Stimulated activated CD8-positive, alpha-beta memory T cell treated with anti-CD3 and anti-CD28 coated beads, Interleukin-7, amount 100 ng/mL, for 1 hour (primary cell): ENCODE measurements at regions not wholly inside any gene's neighbourhood (a gene's known extent, or its start where the extent isn't known, plus 50 kb on each side); places are given as distances from the start of the nearest gene placed in this dataset.
"Not testable (repeated sequence)": the region's sequence is repeated elsewhere in the genome, so short reads cannot be mapped to it uniquely, and the experiment has no call there.

ENCODE experiments used
- DNase-seq, 2 donors: peaks; one replicate each; pipeline ENCODE4 v3.0.0-alpha.2; 2020; ENCODE audit warnings: low read depth in 2 of 2

- no peak for DNase-seq
Measured at GRCh38 chr12:126434412-126434985, 1369.3 kb downstream of the AACS start.

- DNase-seq, result no peak
Measured at GRCh38 chr12:126436041-126436440, 1370.8 kb downstream of the AACS start.

GRCh38 chr12:126437934-126438333, 1372.7 kb downstream of the AACS start:
- no peak for DNase-seq

GRCh38 chr12:126443977-126444376, 1378.7 kb downstream of the AACS start:
- no peak for DNase-seq

GRCh38 chr12:126447346-126447745, 1382.1 kb downstream of the AACS start:
- DNase-seq, result no peak

GRCh38 chr12:126451809-126452208, 1386.6 kb downstream of the AACS start:
- DNase-seq, result no peak

- not testable (repeated sequence) for DNase-seq
Measured at GRCh38 chr12:126452686-126453085, 1387.5 kb downstream of the AACS start.

GRCh38 chr12:126454581-126454980, 1389.3 kb downstream of the AACS start:
- no peak for DNase-seq

- no peak for DNase-seq
Measured at GRCh38 chr12:126457776-126458175, 1392.5 kb downstream of the AACS start.

- DNase-seq, result no peak
Measured at GRCh38 chr12:126464153-126464552, 1398.9 kb downstream of the AACS start.

- DNase-seq, result no peak
Measured at GRCh38 chr12:126469211-126469610, 1404.0 kb downstream of the AACS start.

GRCh38 chr12:126474703-126475102, 1409.5 kb downstream of the AACS start:
- no peak for DNase-seq

GRCh38 chr12:126480451-126480850, 1415.2 kb downstream of the AACS start:
- no peak for DNase-seq

- no peak for DNase-seq
Measured at GRCh38 chr12:126481688-126482087, 1416.5 kb downstream of the AACS start.

- DNase-seq, result no peak
Measured at GRCh38 chr12:126482238-126482889, 1417.1 kb downstream of the AACS start.

- no peak for DNase-seq
Measured at GRCh38 chr12:126483145-126484068, 1418.2 kb downstream of the AACS start.

GRCh38 chr12:126487431-126487980, 1422.3 kb downstream of the AACS start:
- DNase-seq, result no peak

GRCh38 chr12:126488806-126489205, 1423.6 kb downstream of the AACS start:
- DNase-seq, result no peak

GRCh38 chr12:126492181-126492580, 1426.9 kb downstream of the AACS start:
- DNase-seq, result no peak

GRCh38 chr12:126493366-126494108, 1428.3 kb downstream of the AACS start:
- no peak for DNase-seq

GRCh38 chr12:126496201-126496600, 1431.0 kb downstream of the AACS start:
- DNase-seq, result no peak
